Activated CD8-positive, alpha-beta T cell treated with anti-CD3 and anti-CD28 coated beads for 36 hours (primary cell): ENCODE measurements at regions not wholly inside any gene's neighbourhood (a gene's known extent, or its start where the extent isn't known, plus 50 kb on each side); places are given as distances from the start of the nearest gene placed in this dataset.
"Not testable (repeated sequence)": the region's sequence is repeated elsewhere in the genome, so short reads cannot be mapped to it uniquely, and the experiment has no call there.

Experiments used
- ATAC-seq: fragments of 200-7000 bp; cut with Tn5 transposase; one replicate; pipeline ENCODE4 v1.10.0; 2021; ENCODE audit warnings: mild to moderate bottlenecking, moderate library complexity
- CTCF ChIA-PET: fragments of 350-600 bp; sonication (Branson Sonifier 250); formaldehyde crosslinking; loops from one replicate; lab custom pipeline; 2021; ENCODE audit warnings: antibody characterized with exemption; lab: Charles Lee
- POLR2A ChIA-PET: fragments of 350-600 bp; sonication (Branson Sonifier 250); formaldehyde crosslinking; loops from one replicate; lab custom pipeline; 2021; ENCODE audit warnings: antibody characterized with exemption; lab: Charles Lee
- DNase-seq: peaks from one replicate; pipeline ENCODE4 v3.0.0-alpha.2; 2020
- H3K27ac Mint-ChIP-seq: one replicate; pipeline ENCODE4 v1.8.0; 2021; ENCODE audit warnings: mild to moderate bottlenecking, mixed read lengths
- H3K27me3 Mint-ChIP-seq: one replicate; pipeline ENCODE4 v1.8.0; 2021; ENCODE audit warnings: mixed read lengths
- H3K36me3 Mint-ChIP-seq: one replicate; pipeline ENCODE4 v1.8.0; 2021; ENCODE audit warnings: low read depth, mixed read lengths
- H3K4me1 Mint-ChIP-seq: one replicate; pipeline ENCODE4 v1.8.0; 2021; ENCODE audit warnings: low read depth, mixed read lengths
- H3K4me3 Mint-ChIP-seq: one replicate; pipeline ENCODE4 v1.8.0; 2021; ENCODE audit warnings: mild to moderate bottlenecking, moderate library complexity, mixed read lengths
- H3K9me3 Mint-ChIP-seq: one replicate; pipeline ENCODE4 v1.8.0; 2021; ENCODE audit warnings: mixed read lengths
- intact Hi-C: fragments of 100-400 bp; cut with micrococcal nuclease; formaldehyde crosslinking; loops from one replicate; pipeline ENCODE4 v1.10.0; 2022
- TF ChIP-seq, protein P1 (sequence below): fragments of 200-600 bp; IDR thresholded peaks from one replicate; pipeline ENCODE4 v1.8.0; 2022; ENCODE audit warnings: antibody characterized with exemption, mild to moderate bottlenecking

DNA sequence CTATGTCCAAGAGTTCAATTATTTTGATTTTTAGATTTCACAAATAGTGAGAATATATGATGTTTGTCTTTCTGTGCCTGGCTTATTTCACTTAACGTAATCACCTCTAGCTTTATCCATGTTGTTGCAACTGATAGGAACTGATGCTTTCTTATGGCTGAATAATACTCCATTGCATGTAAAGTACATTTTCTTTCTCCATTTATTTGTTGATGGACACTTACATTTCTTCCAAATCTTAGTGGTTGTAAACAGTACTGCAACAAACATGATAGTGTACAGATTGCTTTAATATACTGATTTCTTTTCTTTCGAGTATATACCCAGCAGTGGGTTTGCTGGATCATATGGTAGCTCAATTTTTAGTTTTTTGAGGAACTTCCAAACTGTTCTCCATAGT lies 600.6 kb upstream of the SEMA6D start:
- Mint-ChIP-seq H3K36me3 (no peaks in the 10 kb centered on the region), H3K4me1 (no peaks in the 10 kb centered on the region), H3K9me3 (peaks cover 13% of the 10 kb centered on the region), H3K4me3 (no peak overlapping the region), H3K27ac (no peak overlapping the region), H3K27me3 (no peaks in the 10 kb centered on the region)
- DNase-seq (no peak), ATAC-seq (no peak)
- POLR2A ChIA-PET, result no interaction called here
- intact Hi-C loops, result no loop called here
- CTCF ChIA-PET, result no interaction called here
- TF ChIP-seq, protein P1, sequence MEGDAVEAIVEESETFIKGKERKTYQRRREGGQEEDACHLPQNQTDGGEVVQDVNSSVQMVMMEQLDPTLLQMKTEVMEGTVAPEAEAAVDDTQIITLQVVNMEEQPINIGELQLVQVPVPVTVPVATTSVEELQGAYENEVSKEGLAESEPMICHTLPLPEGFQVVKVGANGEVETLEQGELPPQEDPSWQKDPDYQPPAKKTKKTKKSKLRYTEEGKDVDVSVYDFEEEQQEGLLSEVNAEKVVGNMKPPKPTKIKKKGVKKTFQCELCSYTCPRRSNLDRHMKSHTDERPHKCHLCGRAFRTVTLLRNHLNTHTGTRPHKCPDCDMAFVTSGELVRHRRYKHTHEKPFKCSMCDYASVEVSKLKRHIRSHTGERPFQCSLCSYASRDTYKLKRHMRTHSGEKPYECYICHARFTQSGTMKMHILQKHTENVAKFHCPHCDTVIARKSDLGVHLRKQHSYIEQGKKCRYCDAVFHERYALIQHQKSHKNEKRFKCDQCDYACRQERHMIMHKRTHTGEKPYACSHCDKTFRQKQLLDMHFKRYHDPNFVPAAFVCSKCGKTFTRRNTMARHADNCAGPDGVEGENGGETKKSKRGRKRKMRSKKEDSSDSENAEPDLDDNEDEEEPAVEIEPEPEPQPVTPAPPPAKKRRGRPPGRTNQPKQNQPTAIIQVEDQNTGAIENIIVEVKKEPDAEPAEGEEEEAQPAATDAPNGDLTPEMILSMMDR, result no peak

DNA sequence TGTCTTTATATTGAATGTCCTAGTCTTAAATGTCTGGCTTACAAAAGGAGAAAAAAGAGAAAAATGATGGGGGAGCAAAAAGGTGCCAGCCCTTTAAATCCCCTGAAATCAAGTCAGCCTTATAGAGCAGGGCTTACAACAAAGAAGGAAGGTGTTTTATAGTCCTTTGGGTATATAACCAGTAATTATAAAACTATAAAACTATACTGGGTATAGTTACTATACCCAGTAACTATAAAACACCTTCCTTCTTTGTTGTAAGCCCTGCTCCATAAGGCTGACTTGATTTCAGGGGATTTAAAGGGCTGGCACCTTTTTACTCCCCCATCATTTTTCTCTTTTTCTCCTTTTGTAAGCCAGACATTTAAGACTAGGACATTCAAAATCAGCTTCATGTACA lies 598.0 kb upstream of the SEMA6D start:
- TF ChIP-seq, protein P1, result no peak
- Mint-ChIP-seq H3K9me3 (peaks cover 15% of the 10 kb centered on the region), H3K27me3 (no peaks in the 10 kb centered on the region), H3K36me3 (no peaks in the 10 kb centered on the region), H3K4me1 (no peaks in the 10 kb centered on the region), H3K27ac (no peak overlapping the region), H3K4me3 (no peak overlapping the region)
- ATAC-seq, result no peak
- intact Hi-C loops, result no loop called here
- DNase-seq, result no peak
- CTCF ChIA-PET, result no interaction called here
- POLR2A ChIA-PET, result no interaction called here

DNA sequence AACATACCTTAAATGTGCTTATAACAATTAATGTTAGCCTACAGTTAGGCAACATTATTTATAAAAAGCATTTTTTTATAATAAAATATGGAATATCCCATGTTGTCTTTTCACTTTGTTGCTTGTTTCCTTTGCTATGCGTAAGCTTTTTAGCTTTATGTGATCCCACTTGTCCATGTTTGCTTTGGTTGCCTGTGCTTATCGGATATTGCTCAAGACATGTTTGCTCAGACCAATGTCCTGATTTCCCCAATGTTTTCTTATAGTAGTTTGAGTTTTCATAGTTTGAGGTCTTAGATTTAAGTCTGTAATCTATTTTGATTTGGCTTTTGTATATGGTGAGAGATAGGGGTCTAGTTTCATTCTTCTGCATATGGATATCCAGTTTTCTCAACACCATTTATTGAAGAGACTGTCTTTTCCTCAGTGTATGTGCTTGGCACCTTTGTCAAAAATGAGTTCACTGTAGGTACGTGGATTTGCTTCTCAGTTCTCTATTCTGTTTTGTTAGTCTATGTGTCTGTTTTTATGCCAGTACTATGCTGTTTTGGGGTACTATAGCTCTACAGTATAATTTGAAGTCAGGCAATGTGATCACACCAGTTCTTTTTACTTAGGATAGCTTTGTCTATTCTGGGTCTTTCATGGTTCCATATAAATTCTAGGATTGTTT lies 592.7 kb upstream of the SEMA6D start:
- TF ChIP-seq, protein P1, result no peak

DNA sequence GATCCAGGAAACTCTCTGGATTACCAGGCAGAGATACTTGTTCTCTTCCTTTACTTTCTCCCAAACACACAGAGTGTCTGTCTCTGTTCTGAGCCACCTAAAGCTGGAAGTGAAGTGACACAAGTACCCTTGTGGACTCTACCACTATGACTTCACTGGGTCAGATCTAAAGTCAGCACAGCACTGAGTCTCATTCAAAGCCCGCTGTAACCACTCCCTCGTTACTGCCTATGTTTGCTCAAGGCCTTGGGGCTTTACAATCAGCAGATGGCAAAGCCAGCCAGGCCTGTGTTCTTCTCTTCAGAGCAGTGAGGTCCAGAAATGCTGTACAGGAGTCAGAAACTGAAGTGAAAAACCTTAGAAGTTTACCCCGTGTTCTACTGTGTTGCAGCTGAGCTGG lies 588.3 kb upstream of the SEMA6D start:
- H3K4me3 Mint-ChIP-seq, result no peak overlapping the region
- POLR2A ChIA-PET, result no interaction called here
- no peaks in the 10 kb centered on the region for H3K36me3 Mint-ChIP-seq
- H3K9me3 Mint-ChIP-seq, result peaks cover 7% of the 10 kb centered on the region
- TF ChIP-seq, protein P1, result no peak
- ATAC-seq, result no peak
- no peaks in the 10 kb centered on the region for H3K4me1 Mint-ChIP-seq
- no peak overlapping the region for H3K27ac Mint-ChIP-seq
- H3K27me3 Mint-ChIP-seq, result no peaks in the 10 kb centered on the region
- CTCF ChIA-PET, result no interaction called here
- no peak for DNase-seq
- intact Hi-C loops, result no loop called here

More for the DNA sequence above, 592.7 kb upstream of the SEMA6D start:
- Mint-ChIP-seq H3K4me1 (no peaks in the 10 kb centered on the region), H3K36me3 (no peaks in the 10 kb centered on the region), H3K4me3 (no peak overlapping the region), H3K9me3 (peaks cover 14% of the 10 kb centered on the region), H3K27me3 (no peaks in the 10 kb centered on the region), H3K27ac (no peak overlapping the region)
- ChIA-PET POLR2A (no interaction called here), CTCF (no interaction called here)
- ATAC-seq (no peak), DNase-seq (no peak)
- intact Hi-C loops, result no loop called here

DNA sequence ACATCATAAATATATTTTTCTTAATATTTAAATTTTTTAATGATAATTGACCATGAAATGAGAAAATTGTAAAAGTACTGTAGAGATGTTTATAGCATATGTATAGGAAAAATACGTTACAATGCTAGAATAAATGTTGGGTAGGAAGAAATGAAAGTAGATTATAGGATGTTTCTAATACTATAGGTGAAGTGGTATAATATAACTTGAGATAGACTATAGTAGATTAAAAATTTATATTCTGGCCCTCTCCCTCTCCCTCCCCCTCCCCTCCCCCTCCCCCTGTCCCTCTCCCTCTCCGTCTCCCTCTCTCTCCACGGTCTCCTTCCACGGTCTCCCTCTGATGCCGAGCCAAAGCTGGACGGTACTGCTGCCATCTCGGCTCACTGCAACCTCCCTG lies 585.9 kb upstream of the SEMA6D start:
- POLR2A ChIA-PET, H3K9me3 Mint-ChIP-seq, DNase-seq, H3K36me3 Mint-ChIP-seq, ATAC-seq, CTCF ChIA-PET, intact Hi-C loops, H3K4me3 Mint-ChIP-seq, H3K27ac Mint-ChIP-seq, H3K27me3 Mint-ChIP-seq, H3K4me1 Mint-ChIP-seq: not testable (repeated sequence)
